HEK293 (cell line): ENCODE measurements at regions not wholly inside any gene's neighbourhood (a gene's known extent, or its start where the extent isn't known, plus 50 kb on each side); places are given as distances from the start of the nearest gene placed in this dataset.

Experiments used
- CTCF ChIA-PET: fragments of 350-600 bp; formaldehyde crosslinking; extraction: SDS; loops from one replicate; lab custom pipeline; 2021; ENCODE audit warnings: antibody characterized with exemption; lab: Yijun Ruan, JAX
- POLR2A ChIA-PET: fragments of 300-600 bp; formaldehyde crosslinking; extraction: SDS; loops from one replicate; lab custom pipeline; 2020; ENCODE audit warnings: antibody characterized with exemption, inconsistent platforms; lab: Yijun Ruan, JAX
- H3K27ac ChIP-seq: fragments of 200-500 bp; sonication (Bioruptor generic); 2 replicates; pipeline ENCODE4 v1.5.1; 2014; ENCODE audit warnings: low read depth, low read length, control low read depth, inconsistent platforms; ENCODE audit errors: extremely low read depth
- H3K36me3 ChIP-seq, 2 experiments: fragments of 200-500 bp in 1 of 2; sonication (Bioruptor generic) in 1 of 2; 1 replicate in 1 of 2; 2 replicates in 1 of 2; pipeline ENCODE4 v1.5.1; 2014 to 2017; ENCODE audit warnings: inconsistent platforms in 2 of 2, low read length in 2 of 2; ENCODE audit not compliant: control insufficient read depth in 2 of 2, insufficient read depth in 1 of 2
- H3K4me1 ChIP-seq: fragments of 200-500 bp; sonication (Bioruptor generic); 2 replicates; pipeline ENCODE4 v1.5.1; 2014; ENCODE audit warnings: mild to moderate bottlenecking, low read length, inconsistent platforms; ENCODE audit not compliant: control insufficient read depth, insufficient read depth
- H3K4me3 ChIP-seq: 2 replicates; pipeline ENCODE4 v1.5.1; 2011; ENCODE audit warnings: low read depth, mild to moderate bottlenecking, control low read depth, low read length, moderate library complexity
- H3K9me3 ChIP-seq: fragments of 200-500 bp; sonication (Bioruptor generic); 2 replicates; pipeline ENCODE4 v1.5.1; 2014; ENCODE audit warnings: low read depth, low read length, inconsistent platforms; ENCODE audit not compliant: control insufficient read depth, insufficient read depth
- BCL11A ChIP-seq: fragments of 450-650 bp; formaldehyde crosslinking; IDR thresholded peaks from 2 replicates; pipeline ENCODE4 v1.5.1; 2016; ENCODE audit warnings: low read depth, missing biosample characterization, missing genetic modification characterization
- EGR2 ChIP-seq: fragments of 450-650 bp; formaldehyde crosslinking; IDR thresholded peaks from 2 replicates; pipeline ENCODE4 v1.5.1; 2016; ENCODE audit warnings: low read depth, missing biosample characterization, missing genetic modification characterization
- GLIS1 ChIP-seq: fragments of 450-650 bp; formaldehyde crosslinking; IDR thresholded peaks from 2 replicates; pipeline ENCODE4 v1.5.1; 2016; ENCODE audit warnings: missing biosample characterization, missing genetic modification characterization
- GLIS2 ChIP-seq: fragments of 450-650 bp; formaldehyde crosslinking; IDR thresholded peaks from 2 replicates; pipeline ENCODE4 v1.5.1; 2016; ENCODE audit warnings: missing biosample characterization, missing genetic modification characterization
- IKZF3 ChIP-seq: fragments of 450-650 bp; IDR thresholded peaks from 2 replicates; pipeline ENCODE4 v1.5.0; 2018; ENCODE audit warnings: missing biosample characterization, mild to moderate bottlenecking, missing genetic modification characterization, moderate library complexity
- KLF10 ChIP-seq: fragments of 450-650 bp; IDR thresholded peaks from 2 replicates; pipeline ENCODE4 v1.5.1; 2018; ENCODE audit warnings: missing biosample characterization, mild to moderate bottlenecking, missing genetic modification characterization
- KLF16 ChIP-seq: fragments of 450-650 bp; formaldehyde crosslinking; IDR thresholded peaks from 2 replicates; pipeline ENCODE4 v1.5.1; 2017; ENCODE audit warnings: missing biosample characterization, missing genetic modification characterization
- SP7 ChIP-seq: fragments of 450-650 bp; formaldehyde crosslinking; IDR thresholded peaks from 2 replicates; pipeline ENCODE4 v1.5.1; 2016; ENCODE audit warnings: missing biosample characterization, missing genetic modification characterization
- ZBTB48 ChIP-seq: fragments of 450-650 bp; formaldehyde crosslinking; IDR thresholded peaks from 2 replicates; pipeline ENCODE4 v1.5.1; 2016; ENCODE audit warnings: missing biosample characterization, missing genetic modification characterization
- ZBTB6 ChIP-seq: fragments of 450-650 bp; formaldehyde crosslinking; IDR thresholded peaks from 2 replicates; pipeline ENCODE4 v1.5.1; 2017; ENCODE audit warnings: missing biosample characterization, missing genetic modification characterization
- ZFHX2 ChIP-seq: fragments of 450-650 bp; formaldehyde crosslinking; conservative IDR thresholded peaks from 2 replicates; pipeline ENCODE4 v1.5.1; 2016; ENCODE audit warnings: missing biosample characterization, missing genetic modification characterization
- ZFP41 ChIP-seq: fragments of 450-650 bp; formaldehyde crosslinking; IDR thresholded peaks from 2 replicates; pipeline ENCODE4 v1.5.1; 2016; ENCODE audit warnings: missing biosample characterization, missing genetic modification characterization, borderline replicate concordance
- ZIC2 ChIP-seq: fragments of 450-650 bp; formaldehyde crosslinking; IDR thresholded peaks from 2 replicates; pipeline ENCODE4 v1.5.1; 2016; ENCODE audit warnings: missing biosample characterization, missing genetic modification characterization
- ZNF146 ChIP-seq: fragments of 450-650 bp; formaldehyde crosslinking; IDR thresholded peaks from 2 replicates; pipeline ENCODE4 v1.5.1; 2016; ENCODE audit warnings: missing biosample characterization, missing genetic modification characterization
- ZNF174 ChIP-seq: fragments of 450-650 bp; formaldehyde crosslinking; IDR thresholded peaks from 2 replicates; pipeline ENCODE4 v1.5.0; 2017; ENCODE audit warnings: missing biosample characterization, mild to moderate bottlenecking, missing genetic modification characterization
- ZNF311 ChIP-seq: fragments of 450-650 bp; formaldehyde crosslinking; IDR thresholded peaks from 2 replicates; pipeline ENCODE4 v1.5.1; 2017; ENCODE audit warnings: missing biosample characterization, missing genetic modification characterization, borderline replicate concordance
- ZNF324 ChIP-seq: fragments of 450-650 bp; formaldehyde crosslinking; IDR thresholded peaks from 2 replicates; pipeline ENCODE4 v1.5.1; 2016; ENCODE audit warnings: missing biosample characterization, missing genetic modification characterization
- ZNF391 ChIP-seq: fragments of 450-650 bp; formaldehyde crosslinking; IDR thresholded peaks from 2 replicates; pipeline ENCODE4 v1.5.1; 2016; ENCODE audit warnings: low read depth, missing biosample characterization, missing genetic modification characterization, borderline replicate concordance
- ZNF394 ChIP-seq: fragments of 450-650 bp; formaldehyde crosslinking; IDR thresholded peaks from 2 replicates; pipeline ENCODE4 v1.5.1; 2016; ENCODE audit warnings: missing biosample characterization, missing genetic modification characterization, mild to moderate bottlenecking, moderate library complexity, borderline replicate concordance
- ZNF48 ChIP-seq: fragments of 450-650 bp; formaldehyde crosslinking; IDR thresholded peaks from 2 replicates; pipeline ENCODE4 v1.5.1; 2016; ENCODE audit warnings: missing biosample characterization, missing genetic modification characterization
- ZNF544 ChIP-seq: fragments of 450-650 bp; formaldehyde crosslinking; IDR thresholded peaks from 2 replicates; pipeline ENCODE4 v1.5.0; 2017; ENCODE audit warnings: missing biosample characterization, missing genetic modification characterization
- ZNF626 ChIP-seq: fragments of 450-650 bp; sonication (Bioruptor Pico); formaldehyde crosslinking; IDR thresholded peaks from 2 replicates; pipeline ENCODE4 v1.5.1; 2018; ENCODE audit warnings: missing biosample characterization, missing genetic modification characterization, inconsistent platforms
- ZNF654 ChIP-seq: fragments of 450-650 bp; formaldehyde crosslinking; IDR thresholded peaks from 2 replicates; pipeline ENCODE4 v1.5.1; 2016; ENCODE audit warnings: low read depth, missing biosample characterization, missing genetic modification characterization
- ZNF692 ChIP-seq: fragments of 450-650 bp; formaldehyde crosslinking; IDR thresholded peaks from 2 replicates; pipeline ENCODE4 v1.5.1; 2016; ENCODE audit warnings: missing biosample characterization, missing genetic modification characterization
- ZNF701 ChIP-seq: fragments of 450-650 bp; formaldehyde crosslinking; IDR thresholded peaks from 2 replicates; pipeline ENCODE4 v1.5.1; 2016; ENCODE audit warnings: missing biosample characterization, missing genetic modification characterization
- ZNF747 ChIP-seq: fragments of 450-650 bp; formaldehyde crosslinking; IDR thresholded peaks from 2 replicates; pipeline ENCODE4 v1.5.1; 2016; ENCODE audit warnings: missing biosample characterization, missing genetic modification characterization

DNA sequence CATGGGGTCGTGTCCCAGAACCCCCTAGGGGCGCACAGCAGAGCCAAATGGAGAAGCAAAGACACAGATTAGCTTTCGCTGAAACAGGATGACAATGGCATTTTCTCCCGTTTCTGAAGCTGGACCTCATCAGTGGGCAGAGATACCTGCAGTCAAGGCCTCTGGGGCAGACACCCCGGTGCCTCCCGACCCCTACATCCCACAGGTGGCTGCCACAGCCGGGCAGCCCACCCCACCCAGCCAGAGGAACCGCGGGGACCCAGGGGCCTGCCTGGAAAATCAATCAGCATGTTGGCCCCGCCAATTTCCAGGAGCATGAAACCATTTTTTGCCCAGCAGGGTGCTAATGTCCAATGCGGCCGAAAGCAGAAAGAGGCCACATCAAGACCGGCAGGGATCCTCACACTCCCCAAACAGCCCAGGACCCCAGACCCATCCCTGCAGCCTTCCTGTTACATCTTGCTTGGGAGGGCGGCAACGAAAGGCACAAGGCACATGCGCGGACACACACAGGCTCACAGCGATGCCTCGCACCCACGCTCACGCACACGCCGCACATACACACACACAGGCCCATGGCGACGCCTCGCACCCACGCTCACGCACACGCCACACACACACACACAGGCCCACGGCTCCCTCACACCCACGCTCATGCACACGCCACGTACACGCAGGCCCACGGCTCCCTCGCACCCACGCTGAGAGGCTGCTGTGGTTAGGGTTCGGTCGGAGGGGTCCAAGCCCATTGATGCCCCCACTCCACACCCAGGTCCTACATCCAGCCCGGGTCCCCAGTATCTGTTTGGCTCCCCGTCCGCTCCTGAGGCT is 130.6 kb upstream of the NKX1-1 start:
- H3K9me3 ChIP-seq = no peaks in the 10 kb centered on the region
- no peak overlapping the region for H3K4me3 ChIP-seq
- no peaks in the 10 kb centered on the region for H3K36me3 ChIP-seq
- ChIA-PET CTCF (no interaction called here), POLR2A (no interaction called here)
- no peak overlapping the region for H3K27ac ChIP-seq
- no peaks in the 10 kb centered on the region for H3K4me1 ChIP-seq
- TF ChIP-seq ZBTB48 (tag by site-specific recombination) (no peak), SP7 (tag by site-specific recombination) (no peak), ZBTB6 (no peak), IKZF3 (tag by site-specific recombination) (no peak), ZNF311 (tag by site-specific recombination) (no peak), EGR2 (peak; percentile 81), BCL11A (tag by site-specific recombination) (no peak), GLIS1 (tag by site-specific recombination) (no peak), ZFHX2 (tag by site-specific recombination) (peak; percentile 94), ZNF174 (tag by site-specific recombination) (no peak), ZFP41 (no peak), ZNF747 (tag by site-specific recombination) (no peak), KLF10 (tag by site-specific recombination) (no peak), ZIC2 (tag by site-specific recombination) (peak; percentile 63), ZNF626 (tag by site-specific recombination) (no peak), ZNF692 (no peak), ZNF146 (tag by site-specific recombination) (no peak), ZNF48 (tag by site-specific recombination) (no peak), KLF16 (tag by site-specific recombination) (no peak), ZNF544 (tag by site-specific recombination) (no peak), ZNF654 (tag by site-specific recombination) (no peak), ZNF324 (tag by site-specific recombination) (no peak), ZNF391 (tag by site-specific recombination) (no peak), ZNF701 (tag by site-specific recombination) (no peak)
- TF ChIP-seq, all 188 proteins: peak for 3

DNA sequence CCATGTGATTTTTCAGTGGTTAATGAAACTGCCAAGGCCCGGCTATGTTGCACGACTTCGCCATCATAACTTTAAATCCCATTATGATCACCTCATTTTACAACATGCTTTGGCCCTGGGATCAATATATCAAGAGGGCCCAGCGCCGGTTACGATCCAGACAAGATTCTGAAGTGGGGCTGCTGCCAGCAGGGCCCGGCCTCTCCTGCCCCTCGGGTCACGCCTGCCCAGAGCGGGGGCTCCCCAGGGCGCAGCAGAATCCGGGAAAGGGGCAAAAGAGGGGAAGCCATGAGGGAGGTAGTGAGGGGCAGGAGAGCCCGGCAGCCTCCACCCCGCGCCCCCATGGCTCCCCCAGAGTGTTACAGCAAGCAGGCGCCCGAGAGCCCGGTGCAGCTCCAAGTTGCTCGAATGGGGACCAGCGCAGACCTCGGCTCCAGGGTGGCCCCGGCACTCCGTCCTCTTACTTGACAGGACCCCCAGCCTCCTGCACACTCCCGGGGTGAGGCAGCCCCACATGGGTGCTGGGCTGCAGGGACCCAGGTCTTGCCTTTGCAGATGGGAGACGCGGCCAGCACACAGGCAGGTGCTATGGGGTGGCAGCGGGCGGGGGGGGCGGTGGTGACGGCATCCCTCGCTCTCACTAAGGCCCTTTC is 129.8 kb upstream of the NKX1-1 start:
- H3K36me3 ChIP-seq = no peaks in the 10 kb centered on the region
- H3K9me3 ChIP-seq = no peaks in the 10 kb centered on the region
- POLR2A ChIA-PET = no interaction called here
- H3K4me1 ChIP-seq = no peaks in the 10 kb centered on the region
- H3K4me3 ChIP-seq = no peak overlapping the region
- H3K27ac ChIP-seq = no peak overlapping the region
- CTCF ChIA-PET = interaction anchor here (0.7 kb wide), 1 partner anchor 48 kb away, joined by 3 read pairs; no protein-coding TSS in a partner anchor
- TF ChIP-seq ZNF394 (tag by site-specific recombination) (no peak), GLIS2 (tag by site-specific recombination) (0 out of 2 replicates have a peak, but pooled peaks have one; percentile 19)
- TF ChIP-seq, all 188 proteins: peak for 1
